GM12865 (cell line): ENCODE measurements at regions not wholly inside any gene's neighbourhood (a gene's known extent, or its start where the extent isn't known, plus 50 kb on each side); places are given as distances from the start of the nearest gene placed in this dataset.

Experiments used
- DNase-seq: peaks from one replicate; pipeline ENCODE4 v3.0.0; 2010; ENCODE audit warnings: low read depth
- H3K4me3 ChIP-seq: 2 replicates; pipeline ENCODE4 v1.5.1; 2011; ENCODE audit warnings: mild to moderate bottlenecking, low read depth, low read length, control low read depth
- TF ChIP-seq, protein P1 (sequence below): IDR thresholded peaks from 2 replicates; pipeline ENCODE4 v1.5.1; 2011; ENCODE audit warnings: low read length, control low read depth, low read depth, inconsistent platforms; ENCODE audit not compliant: insufficient read depth; ENCODE audit errors: missing control alignments

DNA sequence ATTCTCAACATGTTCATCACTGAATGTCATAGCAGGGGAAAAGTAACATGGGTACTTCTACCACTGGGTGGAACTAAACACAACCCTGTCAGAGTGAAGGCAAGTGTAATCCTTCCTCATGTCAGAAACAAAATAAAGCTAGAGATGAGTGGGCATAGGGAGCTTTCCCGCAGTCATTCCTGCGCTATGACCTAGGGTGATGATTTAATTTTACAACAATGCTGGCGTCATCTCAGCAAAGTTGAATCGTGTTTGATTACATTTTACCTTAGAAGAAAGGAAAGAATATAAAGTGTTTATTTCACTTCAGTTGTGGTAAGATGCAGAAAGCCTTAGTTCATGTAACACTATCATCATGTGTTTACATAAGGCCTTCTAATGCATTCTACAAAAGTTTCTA, 355.6 kb downstream of the METTL15 start:
- no peak for DNase-seq
- TF ChIP-seq, protein P1, sequence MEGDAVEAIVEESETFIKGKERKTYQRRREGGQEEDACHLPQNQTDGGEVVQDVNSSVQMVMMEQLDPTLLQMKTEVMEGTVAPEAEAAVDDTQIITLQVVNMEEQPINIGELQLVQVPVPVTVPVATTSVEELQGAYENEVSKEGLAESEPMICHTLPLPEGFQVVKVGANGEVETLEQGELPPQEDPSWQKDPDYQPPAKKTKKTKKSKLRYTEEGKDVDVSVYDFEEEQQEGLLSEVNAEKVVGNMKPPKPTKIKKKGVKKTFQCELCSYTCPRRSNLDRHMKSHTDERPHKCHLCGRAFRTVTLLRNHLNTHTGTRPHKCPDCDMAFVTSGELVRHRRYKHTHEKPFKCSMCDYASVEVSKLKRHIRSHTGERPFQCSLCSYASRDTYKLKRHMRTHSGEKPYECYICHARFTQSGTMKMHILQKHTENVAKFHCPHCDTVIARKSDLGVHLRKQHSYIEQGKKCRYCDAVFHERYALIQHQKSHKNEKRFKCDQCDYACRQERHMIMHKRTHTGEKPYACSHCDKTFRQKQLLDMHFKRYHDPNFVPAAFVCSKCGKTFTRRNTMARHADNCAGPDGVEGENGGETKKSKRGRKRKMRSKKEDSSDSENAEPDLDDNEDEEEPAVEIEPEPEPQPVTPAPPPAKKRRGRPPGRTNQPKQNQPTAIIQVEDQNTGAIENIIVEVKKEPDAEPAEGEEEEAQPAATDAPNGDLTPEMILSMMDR = no peak
- no peak overlapping the region for H3K4me3 ChIP-seq

GRCh38 chr11:28461846-28462245, 353.7 kb downstream of the METTL15 start:
- H3K4me3 ChIP-seq = no peak overlapping the region
- TF ChIP-seq, protein P1 = no peak
- no peak for DNase-seq

- H3K4me3 ChIP-seq = no peak overlapping the region
- DNase-seq = no peak
- TF ChIP-seq, protein P1 = no peak
Measured at GRCh38 chr11:28461338-28461737, 353.1 kb downstream of the METTL15 start.

DNA sequence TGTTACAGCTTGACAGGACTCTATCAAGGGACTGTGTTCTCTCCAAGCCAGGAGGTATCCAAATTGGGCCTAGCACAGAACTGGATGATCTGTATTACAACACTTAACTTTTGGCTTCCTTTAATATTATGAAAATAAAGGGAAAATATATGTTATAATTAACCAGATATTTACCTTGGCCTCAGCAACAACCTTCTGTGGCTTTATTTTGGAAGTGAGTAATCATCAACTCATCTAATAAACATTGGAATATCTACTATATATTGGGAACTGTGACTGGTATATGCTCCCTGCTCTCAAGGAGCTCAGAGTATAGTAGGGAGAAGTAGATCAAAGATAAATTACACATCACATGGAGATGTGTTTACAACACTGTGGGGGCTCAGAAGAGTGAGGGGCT, 352.2 kb downstream of the METTL15 start:
- no peak overlapping the region for H3K4me3 ChIP-seq
- TF ChIP-seq, protein P1 = no peak
- no peak for DNase-seq

- TF ChIP-seq, protein P1 = no peak
- H3K4me3 ChIP-seq = no peak overlapping the region
Measured at GRCh38 chr11:28459912-28460311, 351.7 kb downstream of the METTL15 start.

DNA sequence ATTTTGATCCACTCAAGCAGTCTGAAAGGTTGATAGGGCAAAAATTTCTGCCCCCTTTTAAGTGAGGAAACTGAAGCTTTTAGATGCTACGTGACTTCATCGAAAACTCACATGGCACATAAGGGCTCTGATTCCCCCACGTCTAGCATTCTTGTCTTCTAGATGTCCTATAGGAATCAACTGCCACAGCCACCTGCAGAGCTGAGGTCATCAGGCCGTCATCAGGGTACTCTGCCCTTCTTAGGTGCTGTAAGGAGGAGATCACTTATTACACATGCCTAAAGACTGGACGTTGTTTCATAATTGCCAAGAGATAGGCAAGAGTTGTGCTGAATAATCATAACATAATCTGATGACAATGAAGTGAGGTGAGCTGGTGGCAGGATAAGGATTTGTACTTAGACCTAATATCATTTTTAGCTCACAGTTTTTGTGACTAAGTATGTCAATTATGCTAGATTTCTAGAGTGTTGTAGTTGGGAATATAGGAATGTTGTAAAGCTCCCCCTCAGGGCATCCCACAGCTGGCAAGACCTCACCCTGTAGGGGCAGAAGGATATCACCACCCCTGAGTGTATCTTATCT, 349.4 kb downstream of the METTL15 start:
- TF ChIP-seq, protein P1 = no peak
- no peak overlapping the region for H3K4me3 ChIP-seq
- DNase-seq = no peak

More at GRCh38 chr11:28459912-28460311, 351.7 kb downstream of the METTL15 start:
- no peak for DNase-seq

- no peak for DNase-seq
- no peak overlapping the region for H3K4me3 ChIP-seq
- TF ChIP-seq, protein P1 = no peak
Measured at GRCh38 chr11:28448186-28448585, 340.0 kb downstream of the METTL15 start.
